ENCODE measurements at regions not wholly inside any gene's neighbourhood (a gene's known extent, or its start where the extent isn't known, plus 50 kb on each side); places are given as distances from the start of the nearest gene placed in this dataset.

- Mint-ChIP-seq H3K36me3 (no peaks in the 10 kb centered on the region), H3K9me3 (peaks cover 2% of the 10 kb centered on the region), H3K27me3 (ENCODE audit: insufficient read depth, low read depth) (peaks cover 2% of the 10 kb centered on the region), H3K4me1 (peaks cover 6% of the 10 kb centered on the region), H3K27ac (no peak overlapping the region), H3K4me3 (no peak overlapping the region)
- H3K27me3 ChIP-seq = peaks cover 10% of the 10 kb centered on the region
- no peaks in the 10 kb centered on the region for H3K36me3 ChIP-seq
- H4K20me1 ChIP-seq (ENCODE audit: low read depth) = no peaks in the 10 kb centered on the region
- no peak overlapping the region for H3K4me2 ChIP-seq
- H3K4me3 ChIP-seq = no peak overlapping the region
- no peak for DNase-seq (ENCODE audit: low spot score)
- H3K79me2 ChIP-seq (ENCODE audit: low read depth) = no peaks in the 10 kb centered on the region
- no peak overlapping the region for H3K9ac ChIP-seq
- H3F3A ChIP-seq (ENCODE audit: low read depth) = peaks cover 3% of the 10 kb centered on the region
- H3K4me1 ChIP-seq = no peaks in the 10 kb centered on the region
- no peaks in the 10 kb centered on the region for H3K9me3 ChIP-seq (ENCODE audit: low read depth)
- no peak overlapping the region for H3K27ac ChIP-seq
- H2AFZ ChIP-seq (replicated peaks) = no peak overlapping the region
- no peak for TF ChIP-seq CTCF (IDR thresholded peaks at IDR 0.05)
- no peak for TF ChIP-seq EZH2 (IDR thresholded peaks at IDR 0.05)
- no peak for TF ChIP-seq EZH2phosphoT487 (IDR thresholded peaks at IDR 0.05)
These were observed 83.6 kb upstream of the RBM24 start for GRCh38 chr6:17197607-17198006.

GRCh38 chr6:17200395-17200794, 80.8 kb upstream of the RBM24 start:
- H3K79me2 ChIP-seq (ENCODE audit: low read depth) = no peaks in the 10 kb centered on the region
- peaks cover 10% of the 10 kb centered on the region for H3K27me3 ChIP-seq
- TF ChIP-seq CTCF (IDR thresholded peaks at IDR 0.05) (peak; percentile 48), EZH2 (IDR thresholded peaks at IDR 0.05) (no peak)
- no peak overlapping the region for H3K4me3 ChIP-seq
- peak overlapping the region; percentile 92 for H2AFZ ChIP-seq (replicated peaks)
- Mint-ChIP-seq H3K4me1 (peaks cover 8% of the 10 kb centered on the region), H3K9me3 (peaks cover 6% of the 10 kb centered on the region), H3K4me3 (no peak overlapping the region), H3K36me3 (no peaks in the 10 kb centered on the region), H3K27me3 (ENCODE audit: insufficient read depth, low read depth) (peaks cover 2% of the 10 kb centered on the region), H3K27ac (no peak overlapping the region)
- no peaks in the 10 kb centered on the region for H3K36me3 ChIP-seq
- no peaks in the 10 kb centered on the region for H4K20me1 ChIP-seq (ENCODE audit: low read depth)
- H3K4me2 ChIP-seq = no peak overlapping the region
- H3F3A ChIP-seq (ENCODE audit: low read depth) = peaks cover 3% of the 10 kb centered on the region
- no peaks in the 10 kb centered on the region for H3K9me3 ChIP-seq (ENCODE audit: low read depth)
- no peak overlapping the region for H3K27ac ChIP-seq
- peak; percentile 58 for DNase-seq (ENCODE audit: low spot score)
- H3K9ac ChIP-seq = no peak overlapping the region
- H3K4me1 ChIP-seq = no peaks in the 10 kb centered on the region

GRCh38 chr6:17202526-17202925, 78.6 kb upstream of the RBM24 start:
- Histone ChIP-seq H3K4me1 (no peaks in the 10 kb centered on the region), H4K20me1 (ENCODE audit: low read depth) (no peaks in the 10 kb centered on the region), H3F3A (ENCODE audit: low read depth) (peaks cover 3% of the 10 kb centered on the region), H3K4me3 (no peak overlapping the region), H3K36me3 (no peaks in the 10 kb centered on the region), H3K9ac (no peak overlapping the region), H3K27me3 (peaks cover 10% of the 10 kb centered on the region), H3K4me2 (no peak overlapping the region), H3K9me3 (ENCODE audit: low read depth) (no peaks in the 10 kb centered on the region), H3K27ac (no peak overlapping the region), H2AFZ (replicated peaks) (no peak overlapping the region), H3K79me2 (ENCODE audit: low read depth) (no peaks in the 10 kb centered on the region)
- DNase-seq (ENCODE audit: low spot score) = no peak
- peaks cover 3% of the 10 kb centered on the region for H3K36me3 Mint-ChIP-seq
- peaks cover 7% of the 10 kb centered on the region for H3K27me3 Mint-ChIP-seq (ENCODE audit: insufficient read depth, low read depth)
- peaks cover 8% of the 10 kb centered on the region for H3K4me1 Mint-ChIP-seq
- peaks cover 19% of the 10 kb centered on the region for H3K9me3 Mint-ChIP-seq
- TF ChIP-seq EZH2 (IDR thresholded peaks at IDR 0.05) (no peak), EZH2phosphoT487 (IDR thresholded peaks at IDR 0.05) (no peak), CTCF (IDR thresholded peaks at IDR 0.05) (no peak)
- H3K4me3 Mint-ChIP-seq = no peak overlapping the region
- H3K27ac Mint-ChIP-seq = no peak overlapping the region

All from neural progenitor cell (in vitro differentiated cells).